Loucy (cell line): ENCODE measurements at regions not wholly inside any gene's neighbourhood (a gene's known extent, or its start where the extent isn't known, plus 50 kb on each side); places are given as distances from the start of the nearest gene placed in this dataset.

Experiments used
- H2AFZ ChIP-seq: fragments of 200-600 bp; sonication (generic); 2 replicates; pipeline ENCODE4 v1.6.0; 2016; ENCODE audit warnings: antibody characterized with exemption, mild to moderate bottlenecking, low read length, moderate library complexity
- H3F3A ChIP-seq: fragments of 200-600 bp; 2 replicates; pipeline ENCODE4 v1.6.0; 2016; ENCODE audit warnings: antibody characterized with exemption, low read depth, mild to moderate bottlenecking
- H3K27me3 ChIP-seq: fragments of 200-600 bp; sonication (generic); 2 replicates; pipeline ENCODE4 v1.6.1; 2014; ENCODE audit warnings: low read length, mild to moderate bottlenecking; ENCODE audit not compliant: insufficient read depth, poor library complexity, severe bottlenecking
- H3K36me3 ChIP-seq: fragments of 200-600 bp; sonication (generic); 2 replicates; pipeline ENCODE4 v1.6.1; 2016; ENCODE audit warnings: low read length; ENCODE audit not compliant: insufficient read depth
- H3K4me1 ChIP-seq: fragments of 200-600 bp; sonication (generic); 2 replicates; pipeline ENCODE4 v1.5.1; 2014; ENCODE audit warnings: low read length, mild to moderate bottlenecking; ENCODE audit not compliant: insufficient read depth, poor library complexity, severe bottlenecking
- H3K4me2 ChIP-seq: fragments of 200-600 bp; sonication (generic); 2 replicates; pipeline ENCODE4 v1.6.0; 2014; ENCODE audit warnings: antibody characterized with exemption, low read length, low read depth, mild to moderate bottlenecking; ENCODE audit not compliant: poor library complexity, severe bottlenecking
- H3K4me3 ChIP-seq: fragments of 200-600 bp; sonication (generic); 2 replicates; pipeline ENCODE4 v1.5.1; 2014; ENCODE audit warnings: low read length, mild to moderate bottlenecking, mixed read lengths; ENCODE audit not compliant: poor library complexity, severe bottlenecking
- H3K79me2 ChIP-seq: fragments of 200-600 bp; sonication (generic); 2 replicates; pipeline ENCODE4 v1.6.1; 2014; ENCODE audit warnings: low read length; ENCODE audit not compliant: insufficient read depth
- H3K9ac ChIP-seq: fragments of 200-600 bp; sonication (generic); 2 replicates; pipeline ENCODE4 v1.6.0; 2014; ENCODE audit warnings: mild to moderate bottlenecking, low read depth, low read length, moderate library complexity; ENCODE audit not compliant: poor library complexity, severe bottlenecking
- H3K9me2 ChIP-seq: fragments of 200-600 bp; sonication (generic); replicated peaks from 2 replicates; pipeline ENCODE4 v1.6.1; 2016; ENCODE audit warnings: low read depth, low read length, mixed read lengths
- H3K9me3 ChIP-seq: fragments of 200-600 bp; sonication (generic); 2 replicates; pipeline ENCODE4 v1.6.1; 2014; ENCODE audit warnings: mild to moderate bottlenecking, antibody characterized with exemption, low read length, low read depth; ENCODE audit not compliant: insufficient read depth
- H4K20me1 ChIP-seq: fragments of 200-600 bp; sonication (generic); 2 replicates; pipeline ENCODE4 v1.6.0; 2014; ENCODE audit warnings: antibody characterized with exemption, low read length, mild to moderate bottlenecking; ENCODE audit not compliant: insufficient read depth, poor library complexity, severe bottlenecking
- EZH2phosphoT487 ChIP-seq: fragments of 200-600 bp; IDR thresholded peaks from 2 replicates; pipeline ENCODE4 v1.6.1; 2018; ENCODE audit warnings: antibody characterized with exemption, mild to moderate bottlenecking, moderate library complexity, borderline replicate concordance
- TF ChIP-seq, protein P1 (sequence below): fragments of 200-600 bp; sonication (generic); conservative IDR thresholded peaks from 2 replicates; pipeline ENCODE4 v1.5.1; 2014; ENCODE audit warnings: mild to moderate bottlenecking, antibody characterized with exemption, low read length

DNA sequence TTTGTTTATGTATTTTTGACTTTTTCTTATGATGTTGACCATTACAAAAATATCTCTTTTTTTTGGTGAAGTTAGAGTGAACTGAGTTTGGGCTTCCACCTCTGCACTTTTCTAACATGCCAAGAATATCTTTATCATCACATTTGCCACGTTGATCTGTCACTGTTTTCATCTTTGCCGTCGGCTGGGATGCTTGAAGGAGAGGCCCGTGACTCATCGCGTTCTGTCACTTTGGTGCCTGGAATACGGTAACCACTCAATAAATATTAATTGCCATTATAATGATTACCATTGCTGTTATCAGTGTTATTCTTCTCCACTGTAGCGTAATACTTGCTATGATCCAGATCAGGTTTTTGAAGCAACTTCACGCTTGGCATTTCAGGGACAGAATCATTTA, 350.8 kb upstream of the PFKP start:
- Histone ChIP-seq H3K36me3 (no peaks in the 10 kb centered on the region), H3K9me3 (0 out of 2 replicates have a peak, but pooled peaks cover under 1% of the 10 kb centered on the region), H3K9me2 (no peaks in the 10 kb centered on the region), H3K4me2 (no peak overlapping the region), H3F3A (no peaks in the 10 kb centered on the region), H3K4me1 (no peaks in the 10 kb centered on the region), H3K79me2 (no peaks in the 10 kb centered on the region), H3K4me3 (no peak overlapping the region), H4K20me1 (no peaks in the 10 kb centered on the region), H2AFZ (no peak overlapping the region), H3K9ac (no peak overlapping the region), H3K27me3 (no peaks in the 10 kb centered on the region)
- TF ChIP-seq EZH2phosphoT487, result no peak
- TF ChIP-seq, protein P1, sequence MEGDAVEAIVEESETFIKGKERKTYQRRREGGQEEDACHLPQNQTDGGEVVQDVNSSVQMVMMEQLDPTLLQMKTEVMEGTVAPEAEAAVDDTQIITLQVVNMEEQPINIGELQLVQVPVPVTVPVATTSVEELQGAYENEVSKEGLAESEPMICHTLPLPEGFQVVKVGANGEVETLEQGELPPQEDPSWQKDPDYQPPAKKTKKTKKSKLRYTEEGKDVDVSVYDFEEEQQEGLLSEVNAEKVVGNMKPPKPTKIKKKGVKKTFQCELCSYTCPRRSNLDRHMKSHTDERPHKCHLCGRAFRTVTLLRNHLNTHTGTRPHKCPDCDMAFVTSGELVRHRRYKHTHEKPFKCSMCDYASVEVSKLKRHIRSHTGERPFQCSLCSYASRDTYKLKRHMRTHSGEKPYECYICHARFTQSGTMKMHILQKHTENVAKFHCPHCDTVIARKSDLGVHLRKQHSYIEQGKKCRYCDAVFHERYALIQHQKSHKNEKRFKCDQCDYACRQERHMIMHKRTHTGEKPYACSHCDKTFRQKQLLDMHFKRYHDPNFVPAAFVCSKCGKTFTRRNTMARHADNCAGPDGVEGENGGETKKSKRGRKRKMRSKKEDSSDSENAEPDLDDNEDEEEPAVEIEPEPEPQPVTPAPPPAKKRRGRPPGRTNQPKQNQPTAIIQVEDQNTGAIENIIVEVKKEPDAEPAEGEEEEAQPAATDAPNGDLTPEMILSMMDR, result no peak

DNA sequence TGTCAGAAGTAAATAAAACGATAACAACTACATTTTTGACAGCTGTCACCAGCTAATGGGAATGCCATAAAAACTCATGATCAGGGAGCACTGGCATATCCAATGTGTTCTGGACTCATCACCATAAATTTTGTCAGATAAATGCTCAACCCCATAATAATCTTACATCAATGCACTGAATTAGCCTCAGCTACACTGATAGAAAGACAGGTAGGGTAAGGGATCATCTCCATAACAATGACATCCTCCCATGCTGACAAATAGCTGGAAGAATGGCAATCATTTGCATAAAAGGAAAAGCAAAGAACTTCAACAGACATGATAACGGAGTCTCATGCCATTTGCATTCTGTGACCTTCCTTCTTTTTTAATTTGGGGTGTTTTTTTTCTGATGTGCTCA, 352.8 kb upstream of the PFKP start:
- no peak overlapping the region for H2AFZ ChIP-seq
- no peak overlapping the region for H3K4me3 ChIP-seq
- no peaks in the 10 kb centered on the region for H3K79me2 ChIP-seq
- H3F3A ChIP-seq, result no peaks in the 10 kb centered on the region
- no peaks in the 10 kb centered on the region for H3K27me3 ChIP-seq
- TF ChIP-seq EZH2phosphoT487, result no peak
- TF ChIP-seq, protein P1, result no peak
- H3K4me2 ChIP-seq, result no peak overlapping the region
- H3K9ac ChIP-seq, result no peak overlapping the region
- no peaks in the 10 kb centered on the region for H3K9me2 ChIP-seq
- H3K4me1 ChIP-seq, result no peaks in the 10 kb centered on the region
- H3K36me3 ChIP-seq, result no peaks in the 10 kb centered on the region
- peaks cover 10% of the 10 kb centered on the region; the same call in 1 of the 2 replicates for H3K9me3 ChIP-seq
- no peaks in the 10 kb centered on the region for H4K20me1 ChIP-seq

DNA sequence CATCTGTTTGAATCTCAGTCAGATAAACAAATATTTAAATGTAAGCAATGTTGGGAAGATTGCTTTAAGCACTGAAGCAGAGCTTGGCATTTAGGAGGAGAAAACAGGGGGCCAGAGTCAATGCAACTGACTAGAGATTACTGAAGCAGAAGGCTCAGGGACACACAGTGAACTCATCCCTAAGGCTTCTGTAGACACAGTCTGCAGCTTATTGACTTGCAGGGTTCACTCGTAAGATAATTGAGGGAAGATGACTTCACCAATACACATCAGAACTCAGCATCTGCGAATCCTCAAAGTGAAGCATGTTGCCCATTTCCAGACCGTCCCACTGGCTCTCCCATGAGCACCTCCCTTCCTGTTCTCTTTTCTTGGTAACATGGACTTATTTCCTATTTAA, 363.4 kb upstream of the PFKP start:
- no peaks in the 10 kb centered on the region for H3F3A ChIP-seq
- 0 out of 2 replicates have a peak, but pooled peaks cover 5% of the 10 kb centered on the region for H3K9me3 ChIP-seq
- no peak overlapping the region for H3K4me2 ChIP-seq
- H3K4me1 ChIP-seq, result no peaks in the 10 kb centered on the region
- no peak for TF ChIP-seq EZH2phosphoT487
- TF ChIP-seq, protein P1, result no peak
- H3K9ac ChIP-seq, result no peak overlapping the region
- no peaks in the 10 kb centered on the region for H3K36me3 ChIP-seq
- no peaks in the 10 kb centered on the region for H3K27me3 ChIP-seq
- H4K20me1 ChIP-seq, result no peaks in the 10 kb centered on the region
- H3K79me2 ChIP-seq, result no peaks in the 10 kb centered on the region
- no peaks in the 10 kb centered on the region for H3K9me2 ChIP-seq
- no peak overlapping the region for H2AFZ ChIP-seq
- no peak overlapping the region for H3K4me3 ChIP-seq
